ENCODE measurements at regions not wholly inside any gene's neighbourhood (a gene's known extent, or its start where the extent isn't known, plus 50 kb on each side); places are given as distances from the start of the nearest gene placed in this dataset.

- CTCF ChIA-PET, result no interaction called here
- Mint-ChIP-seq H3K27ac (ENCODE audit: unreplicated experiment) (no peak overlapping the region), H3K36me3 (ENCODE audit: insufficient read depth, unreplicated experiment) (no peaks in the 10 kb centered on the region), H3K9me3 (ENCODE audit: low read depth, unreplicated experiment) (no peaks in the 10 kb centered on the region), H3K4me1 (ENCODE audit: low read depth, unreplicated experiment) (no peaks in the 10 kb centered on the region), H3K27me3 (ENCODE audit: unreplicated experiment) (no peaks in the 10 kb centered on the region), H3K4me3 (ENCODE audit: low read depth, unreplicated experiment) (no peak overlapping the region)
- BruUV-seq (replicated peaks), result no TSS peak
- no peak for TF ChIP-seq CTCF (IDR thresholded peaks at IDR 0.05; ENCODE audit: unreplicated experiment)
- no peak for DNase-seq
- intact Hi-C loops (cut with micrococcal nuclease; ENCODE audit: unreplicated experiment), result no loop called here
Measured at GRCh38 chr21:24224422-24224821, 1382.9 kb downstream of the MRPL39 start.

- no peak for DNase-seq
- CTCF ChIA-PET, result no interaction called here
- H3K36me3 Mint-ChIP-seq (ENCODE audit: insufficient read depth, unreplicated experiment), result no peaks in the 10 kb centered on the region
- no peaks in the 10 kb centered on the region for H3K9me3 Mint-ChIP-seq (ENCODE audit: low read depth, unreplicated experiment)
- no TSS peak for BruUV-seq (replicated peaks)
- intact Hi-C loops (cut with micrococcal nuclease; ENCODE audit: unreplicated experiment), result no loop called here
- no peak for TF ChIP-seq CTCF (IDR thresholded peaks at IDR 0.05; ENCODE audit: unreplicated experiment)
- H3K4me3 Mint-ChIP-seq (ENCODE audit: low read depth, unreplicated experiment), result no peak overlapping the region
- H3K27ac Mint-ChIP-seq (ENCODE audit: unreplicated experiment), result no peak overlapping the region
- no peaks in the 10 kb centered on the region for H3K27me3 Mint-ChIP-seq (ENCODE audit: unreplicated experiment)
- H3K4me1 Mint-ChIP-seq (ENCODE audit: low read depth, unreplicated experiment), result no peaks in the 10 kb centered on the region
Measured at GRCh38 chr21:24223624-24224023, 1383.7 kb downstream of the MRPL39 start.

GRCh38 chr21:24222676-24223075, 1384.6 kb downstream of the MRPL39 start:
- no peak overlapping the region for H3K27ac Mint-ChIP-seq (ENCODE audit: unreplicated experiment)
- TF ChIP-seq CTCF (IDR thresholded peaks at IDR 0.05; ENCODE audit: unreplicated experiment), result no peak
- CTCF ChIA-PET, result no interaction called here

GRCh38 chr21:24220446-24220845, 1386.8 kb downstream of the MRPL39 start:
- no peak overlapping the region for H3K4me3 Mint-ChIP-seq (ENCODE audit: low read depth, unreplicated experiment)
- H3K4me1 Mint-ChIP-seq (ENCODE audit: low read depth, unreplicated experiment), result no peaks in the 10 kb centered on the region
- BruUV-seq (replicated peaks), result no TSS peak

More at GRCh38 chr21:24222676-24223075, 1384.6 kb downstream of the MRPL39 start:
- Mint-ChIP-seq H3K27me3 (ENCODE audit: unreplicated experiment) (no peaks in the 10 kb centered on the region), H3K36me3 (ENCODE audit: insufficient read depth, unreplicated experiment) (no peaks in the 10 kb centered on the region), H3K4me3 (ENCODE audit: low read depth, unreplicated experiment) (no peak overlapping the region), H3K9me3 (ENCODE audit: low read depth, unreplicated experiment) (no peaks in the 10 kb centered on the region), H3K4me1 (ENCODE audit: low read depth, unreplicated experiment) (no peaks in the 10 kb centered on the region)
- no TSS peak for BruUV-seq (replicated peaks)
- no peak for DNase-seq
- intact Hi-C loops (cut with micrococcal nuclease; ENCODE audit: unreplicated experiment), result no loop called here

More at GRCh38 chr21:24220446-24220845, 1386.8 kb downstream of the MRPL39 start:
- TF ChIP-seq CTCF (IDR thresholded peaks at IDR 0.05; ENCODE audit: unreplicated experiment), result no peak
- no peak for DNase-seq
- no peaks in the 10 kb centered on the region for H3K36me3 Mint-ChIP-seq (ENCODE audit: insufficient read depth, unreplicated experiment)
- no peak overlapping the region for H3K27ac Mint-ChIP-seq (ENCODE audit: unreplicated experiment)
- CTCF ChIA-PET, result no interaction called here
- H3K27me3 Mint-ChIP-seq (ENCODE audit: unreplicated experiment), result no peaks in the 10 kb centered on the region
- intact Hi-C loops (cut with micrococcal nuclease; ENCODE audit: unreplicated experiment), result no loop called here
- no peaks in the 10 kb centered on the region for H3K9me3 Mint-ChIP-seq (ENCODE audit: low read depth, unreplicated experiment)

Data from Calu3 (cell line).